Testis (tissue), 2 donors: ENCODE measurements at regions not wholly inside any gene's neighbourhood (a gene's known extent, or its start where the extent isn't known, plus 50 kb on each side); places are given as distances from the start of the nearest gene placed in this dataset.

ENCODE experiments used
- POLR2A ChIP-seq: fragments of 450-650 bp; IDR thresholded peaks from one replicate; pipeline ENCODE4 v1.6.1; 2017; ENCODE audit warnings: antibody characterized with exemption, mild to moderate bottlenecking, moderate library complexity
- TF ChIP-seq, protein P1 (sequence below), 3 experiments: fragments of 450-650 bp in 2 of 3; fragments of 200-600 bp in 1 of 3; sonication (generic) in 1 of 3; IDR thresholded peaks; one replicate each; pipeline ENCODE4 v1.5.1; 2016 to 2019; ENCODE audit warnings: antibody characterized with exemption in 3 of 3, mild to moderate bottlenecking in 2 of 3, moderate library complexity in 1 of 3

GRCh38 chr12:82216475-82216874 lies 141.7 kb downstream of the CCDC59 start:
- TF ChIP-seq, protein P1, sequence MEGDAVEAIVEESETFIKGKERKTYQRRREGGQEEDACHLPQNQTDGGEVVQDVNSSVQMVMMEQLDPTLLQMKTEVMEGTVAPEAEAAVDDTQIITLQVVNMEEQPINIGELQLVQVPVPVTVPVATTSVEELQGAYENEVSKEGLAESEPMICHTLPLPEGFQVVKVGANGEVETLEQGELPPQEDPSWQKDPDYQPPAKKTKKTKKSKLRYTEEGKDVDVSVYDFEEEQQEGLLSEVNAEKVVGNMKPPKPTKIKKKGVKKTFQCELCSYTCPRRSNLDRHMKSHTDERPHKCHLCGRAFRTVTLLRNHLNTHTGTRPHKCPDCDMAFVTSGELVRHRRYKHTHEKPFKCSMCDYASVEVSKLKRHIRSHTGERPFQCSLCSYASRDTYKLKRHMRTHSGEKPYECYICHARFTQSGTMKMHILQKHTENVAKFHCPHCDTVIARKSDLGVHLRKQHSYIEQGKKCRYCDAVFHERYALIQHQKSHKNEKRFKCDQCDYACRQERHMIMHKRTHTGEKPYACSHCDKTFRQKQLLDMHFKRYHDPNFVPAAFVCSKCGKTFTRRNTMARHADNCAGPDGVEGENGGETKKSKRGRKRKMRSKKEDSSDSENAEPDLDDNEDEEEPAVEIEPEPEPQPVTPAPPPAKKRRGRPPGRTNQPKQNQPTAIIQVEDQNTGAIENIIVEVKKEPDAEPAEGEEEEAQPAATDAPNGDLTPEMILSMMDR (IDR thresholded peaks at IDR 0.05) = no peak
- TF ChIP-seq POLR2A = no peak
